Islet of Langerhans (tissue), 1 donor: ENCODE measurements at regions not wholly inside any gene's neighbourhood (a gene's known extent, or its start where the extent isn't known, plus 50 kb on each side); places are given as distances from the start of the nearest gene placed in this dataset.
A peak's percentile ranks its signal among the peaks of the same experiment; 100 is the strongest.
"Not testable (repeated sequence)": the region's sequence is repeated elsewhere in the genome, so short reads cannot be mapped to it uniquely, and the experiment has no call there.

Experiments
- FAIRE-seq: peaks from one replicate; lab custom pipeline; 2011; peaks lifted over from hg19 to GRCh38; lab: Jason Lieb, UNC

DNA sequence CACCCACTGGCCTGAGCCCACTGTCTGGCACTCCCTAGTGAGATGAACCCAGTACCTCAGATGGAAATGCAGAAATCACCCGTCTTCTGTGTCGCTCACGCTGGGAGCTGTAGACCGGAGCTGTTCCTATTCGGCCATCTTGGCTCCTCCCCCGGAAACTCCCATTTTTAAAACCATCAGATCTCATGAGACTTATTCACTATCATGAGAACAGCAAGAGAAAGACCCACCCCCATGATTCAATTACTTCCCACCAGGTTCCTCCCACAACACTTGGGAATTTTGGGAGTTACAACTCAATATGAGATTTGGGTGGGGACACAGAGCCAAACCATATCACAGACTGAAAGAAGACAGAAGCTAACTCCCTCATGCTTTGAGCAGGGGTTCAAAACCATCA, 134.5 kb downstream of the SLC39A8 start:
- FAIRE-seq, result not testable (repeated sequence)

DNA sequence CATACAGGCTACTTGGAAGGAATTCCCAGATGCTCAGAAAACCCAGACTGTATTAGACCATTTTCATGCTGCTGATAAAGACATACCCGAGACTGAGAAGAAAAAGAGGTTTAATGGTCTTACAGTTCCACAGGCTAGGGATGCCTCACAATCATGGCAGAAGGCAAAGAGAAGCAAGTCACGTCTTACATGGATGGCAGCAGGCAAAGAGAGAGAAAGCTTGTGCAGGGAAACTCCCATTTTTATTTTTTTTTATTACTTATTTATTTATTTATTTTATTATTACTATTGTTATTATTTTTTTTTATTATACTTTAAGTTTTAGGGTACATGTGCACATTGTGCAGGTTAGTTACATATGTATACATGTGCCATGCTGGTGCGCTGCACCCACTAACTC, 140.6 kb downstream of the SLC39A8 start:
- FAIRE-seq, result not testable (repeated sequence)

- FAIRE-seq, result no peak
Observed at GRCh38 chr4:102196221-102196620, 149.1 kb downstream of the SLC39A8 start.

DNA sequence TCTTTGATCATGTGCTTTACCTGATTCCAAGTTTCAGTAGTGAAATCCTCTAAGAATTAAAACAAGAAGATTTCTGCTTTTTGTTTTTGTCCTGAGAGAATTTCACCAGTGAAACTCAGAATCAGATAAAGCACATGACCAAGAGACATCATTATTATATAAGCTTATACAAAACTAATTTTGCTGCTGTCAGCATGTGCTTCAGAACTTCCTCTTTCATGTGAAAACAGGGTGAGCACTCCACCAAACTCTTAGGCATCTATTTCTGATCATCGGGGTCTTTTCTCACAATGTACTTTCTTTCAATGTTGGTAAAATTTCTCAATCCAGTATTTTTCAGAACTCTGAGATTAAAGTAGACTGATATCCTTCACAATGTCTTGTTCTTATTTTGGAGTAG, 152.1 kb downstream of the SLC39A8 start:
- no peak for FAIRE-seq

- peak; percentile 94 for FAIRE-seq
Observed at GRCh38 chr4:102180046-102180445, 165.2 kb downstream of the SLC39A8 start.

DNA sequence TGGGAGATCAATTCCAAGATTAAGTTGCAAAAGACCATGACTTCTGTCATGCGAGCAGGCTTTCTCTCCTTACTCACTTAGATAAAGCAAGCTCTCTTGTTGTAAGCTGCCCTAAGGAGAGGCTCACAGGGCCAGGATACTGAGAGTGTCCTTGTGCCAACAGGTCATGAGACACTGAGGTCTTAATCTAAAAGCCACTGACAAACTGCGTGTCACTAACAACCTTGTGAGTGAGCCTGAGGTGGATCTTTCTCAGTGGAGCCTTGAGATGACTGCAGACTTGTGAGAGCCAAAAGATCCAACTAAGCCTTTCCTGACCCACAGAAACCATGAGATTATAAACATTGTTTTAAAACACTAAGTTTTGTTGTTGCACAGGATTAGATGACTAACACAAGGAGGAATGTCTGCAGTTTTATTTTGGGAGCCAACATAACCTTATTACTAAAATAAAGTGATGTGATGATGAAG, 170.5 kb downstream of the SLC39A8 start:
- no peak for FAIRE-seq

DNA sequence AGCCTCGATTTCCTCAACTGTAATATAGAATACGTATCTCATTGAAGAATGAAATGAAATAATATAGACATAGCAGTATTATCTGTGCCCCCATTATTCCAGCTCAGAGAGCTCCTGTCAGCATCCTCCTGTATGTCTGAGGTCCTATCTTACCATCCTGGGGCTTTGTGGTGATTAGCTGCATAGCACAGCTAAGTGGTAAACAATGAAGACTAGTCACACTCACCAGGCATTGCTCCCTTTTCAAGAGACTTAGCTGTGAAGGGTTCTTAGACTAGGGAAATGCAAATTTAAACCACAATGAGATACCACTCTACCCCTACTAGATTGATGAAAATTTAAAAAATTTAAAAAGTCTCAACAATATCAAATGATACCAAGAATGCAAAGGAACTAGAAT, 172.9 kb downstream of the SLC39A8 start:
- no peak for FAIRE-seq

- no peak for FAIRE-seq
Observed at GRCh38 chr4:102170910-102171309, 174.4 kb downstream of the SLC39A8 start.

- no peak for FAIRE-seq
Observed at GRCh38 chr4:102169345-102169744, 175.9 kb downstream of the SLC39A8 start.

DNA sequence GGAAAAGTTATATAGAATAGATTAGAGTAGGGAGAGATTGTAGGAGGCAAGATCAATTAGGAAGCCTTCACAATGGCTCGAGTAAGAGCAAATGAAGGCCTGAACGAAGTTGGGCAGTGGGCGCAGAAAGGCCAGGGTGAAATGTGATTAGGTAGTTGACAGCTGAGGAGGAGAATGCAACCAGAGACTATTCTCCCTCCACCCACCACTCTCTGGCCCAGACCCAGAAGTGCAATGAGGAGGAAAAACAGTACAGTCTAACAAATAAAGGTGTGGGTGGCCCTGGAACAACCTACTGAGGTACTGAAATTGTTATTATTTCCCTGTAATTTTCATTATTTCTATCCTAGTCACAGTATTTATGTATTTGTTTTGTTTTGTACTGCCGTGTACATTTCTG, 176.7 kb downstream of the SLC39A8 start:
- no peak for FAIRE-seq

DNA sequence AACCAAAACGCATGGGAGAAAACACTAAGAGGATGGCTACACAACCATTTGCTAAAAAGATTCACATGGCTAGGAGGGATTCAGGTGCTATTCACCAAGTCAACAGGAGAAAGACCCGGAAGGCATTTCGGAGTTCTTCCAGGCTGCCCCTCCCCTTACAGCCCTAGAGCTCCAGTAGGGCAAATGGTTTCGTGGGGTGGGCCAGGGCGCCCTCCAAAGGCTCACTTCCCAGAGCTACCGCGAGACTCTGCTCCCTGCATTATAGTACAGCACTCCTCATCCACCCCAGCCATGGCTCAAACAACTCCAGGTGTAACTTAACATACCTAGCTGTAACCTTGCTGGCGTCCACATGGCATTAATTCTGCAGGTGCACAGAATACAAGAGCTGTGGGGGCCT, 179.7 kb downstream of the SLC39A8 start:
- no peak for FAIRE-seq

GRCh38 chr4:102163404-102164140, 181.7 kb downstream of the SLC39A8 start:
- no peak for FAIRE-seq

DNA sequence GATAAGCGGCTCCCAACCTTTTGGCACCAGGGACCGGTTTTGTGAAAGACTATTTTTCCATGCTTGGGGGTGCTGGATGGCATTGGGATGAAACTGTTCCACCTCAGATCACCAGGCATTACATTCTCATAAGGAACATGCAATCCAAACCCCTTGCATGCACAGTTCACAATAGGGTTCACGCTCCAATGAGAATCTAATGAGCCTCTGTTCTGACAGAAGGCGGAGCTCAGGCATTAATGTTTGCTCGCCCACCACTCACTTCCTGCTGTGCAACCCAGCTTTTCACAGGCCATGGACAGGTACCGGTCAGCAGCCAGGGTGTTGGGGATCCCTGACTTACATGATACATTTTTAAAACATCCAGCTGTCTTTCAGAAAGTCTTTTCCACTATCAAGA, 187.3 kb downstream of the SLC39A8 start:
- FAIRE-seq, result no peak

DNA sequence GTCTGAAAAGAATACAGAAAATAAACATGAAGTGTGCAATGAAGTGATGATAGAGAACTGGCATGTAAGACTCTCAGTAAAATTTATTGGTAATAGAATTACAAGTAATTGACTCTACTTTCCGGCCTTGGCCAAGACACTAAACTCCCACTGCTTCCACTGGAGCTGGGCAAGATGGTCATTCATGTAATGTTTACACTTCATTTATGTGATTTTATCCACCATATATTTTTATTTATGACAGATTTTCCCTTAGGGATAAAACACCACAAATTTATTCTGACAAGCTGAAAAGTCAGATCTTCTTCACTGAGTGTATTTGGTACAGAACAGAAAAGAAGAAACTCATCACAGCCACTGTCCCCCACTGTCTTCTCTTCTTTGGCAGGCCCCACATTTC, 191.9 kb downstream of the SLC39A8 start:
- FAIRE-seq, result no peak

GRCh38 chr4:102151696-102152095, 193.6 kb downstream of the SLC39A8 start:
- FAIRE-seq, result no peak

GRCh38 chr4:102143433-102143832, 201.8 kb downstream of the SLC39A8 start:
- no peak for FAIRE-seq

DNA sequence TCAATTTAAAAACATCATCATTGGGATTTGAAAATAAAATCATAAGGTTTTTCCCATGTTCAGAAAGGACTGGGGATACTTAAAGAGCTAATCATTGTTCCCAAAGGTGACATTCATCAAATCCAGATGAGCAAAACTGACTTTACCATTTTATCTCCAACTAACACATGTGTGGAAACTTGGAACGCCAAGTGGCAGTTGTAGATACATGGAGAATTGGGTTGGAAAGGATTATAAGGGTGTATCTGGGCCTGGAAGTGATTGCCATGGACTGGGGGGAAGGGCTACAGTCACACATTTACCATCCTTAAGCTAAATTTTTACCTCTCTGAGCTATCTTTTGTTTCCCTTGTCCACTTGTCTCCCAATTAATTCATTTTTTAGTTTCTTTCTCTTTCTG, 203.4 kb downstream of the SLC39A8 start:
- no peak for FAIRE-seq

GRCh38 chr4:102139932-102140331, 205.3 kb downstream of the SLC39A8 start:
- FAIRE-seq, result no peak

DNA sequence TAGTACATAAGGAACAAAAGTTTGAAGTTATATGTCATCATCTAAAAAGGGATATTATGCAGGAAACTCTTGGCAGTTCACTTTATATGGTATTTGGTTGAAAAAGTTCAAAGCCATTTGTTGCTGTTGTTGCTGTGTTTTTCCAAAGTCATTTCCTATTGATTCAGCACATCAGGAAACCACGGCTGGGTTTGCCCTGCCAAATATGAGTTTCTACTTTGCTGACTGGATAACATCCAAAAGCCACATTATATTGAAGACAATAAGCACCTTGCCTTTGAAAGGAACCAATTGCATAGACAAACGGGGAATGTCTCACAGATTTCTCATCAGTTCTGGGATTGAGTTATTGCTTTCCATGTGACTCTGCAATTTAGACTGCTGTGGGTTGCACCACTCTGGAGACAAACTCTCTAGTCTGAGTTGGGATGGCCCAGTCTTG, 206.1 kb downstream of the SLC39A8 start:
- no peak for FAIRE-seq

DNA sequence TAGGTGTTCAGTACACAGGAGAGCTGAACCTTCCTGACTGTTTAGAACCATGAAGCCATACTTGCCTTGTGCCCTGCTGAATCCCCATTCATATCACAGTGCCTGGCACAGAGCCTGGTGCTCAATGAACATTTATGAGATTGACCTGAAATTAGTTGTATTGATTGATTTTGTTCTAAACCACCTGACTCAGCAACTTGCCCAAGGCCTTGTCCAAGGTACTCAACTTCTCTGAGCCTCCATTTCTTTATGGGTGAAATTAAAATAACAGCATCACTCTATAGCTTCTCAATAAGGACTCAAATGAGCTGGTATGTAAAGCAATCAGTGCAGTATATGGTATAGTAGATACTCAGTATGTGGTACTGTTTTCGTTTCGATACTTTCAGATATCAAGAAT, 208.1 kb downstream of the SLC39A8 start:
- no peak for FAIRE-seq

GRCh38 chr4:102129810-102130209, 215.5 kb downstream of the SLC39A8 start:
- no peak for FAIRE-seq
